H9 (cell line): ENCODE measurements at regions not wholly inside any gene's neighbourhood (a gene's known extent, or its start where the extent isn't known, plus 50 kb on each side); places are given as distances from the start of the nearest gene placed in this dataset.

ENCODE experiments used
- DNase-seq: peaks from one replicate; pipeline ENCODE4 v3.0.0-alpha.2; 2017
- H2AFZ ChIP-seq: one replicate; pipeline ENCODE4 v1.6.1; 2013; ENCODE audit warnings: mild to moderate bottlenecking, low read length, control low read depth, moderate library complexity
- H2AK5ac ChIP-seq: 2 replicates; pipeline ENCODE4 v1.6.1; 2013; ENCODE audit warnings: low read length, control low read depth, mixed read lengths; ENCODE audit not compliant: insufficient read length
- H2BK120ac ChIP-seq: one replicate; pipeline ENCODE4 v1.6.1; 2013; ENCODE audit warnings: low read depth, mild to moderate bottlenecking, low read length, control low read depth, inconsistent platforms; ENCODE audit not compliant: poor library complexity, severe bottlenecking
- H2BK12ac ChIP-seq: 2 replicates; pipeline ENCODE4 v1.6.1; 2013; ENCODE audit warnings: low read length, control low read depth, mixed read lengths, low read depth; ENCODE audit not compliant: insufficient read length
- H2BK15ac ChIP-seq: 2 replicates; pipeline ENCODE4 v1.6.1; 2013; ENCODE audit warnings: low read depth, low read length, control low read depth
- H2BK20ac ChIP-seq: one replicate; pipeline ENCODE4 v1.6.1; 2013; ENCODE audit warnings: low read depth, mild to moderate bottlenecking, low read length, control low read depth, inconsistent platforms; ENCODE audit not compliant: poor library complexity, severe bottlenecking
- H2BK5ac ChIP-seq: 2 replicates; pipeline ENCODE4 v1.6.1; 2013; ENCODE audit warnings: low read length, control low read depth, mixed read lengths; ENCODE audit not compliant: insufficient read length
- H3K14ac ChIP-seq: 2 replicates; pipeline ENCODE4 v1.6.1; 2013; ENCODE audit warnings: low read length, control low read depth; ENCODE audit not compliant: insufficient read depth
- H3K18ac ChIP-seq: 2 replicates; pipeline ENCODE4 v1.6.1; 2013; ENCODE audit warnings: low read depth, mild to moderate bottlenecking, mixed read lengths, low read length, control low read depth; ENCODE audit not compliant: insufficient read length
- H3K23ac ChIP-seq: 2 replicates; pipeline ENCODE4 v1.6.1; 2013; ENCODE audit warnings: low read length, control low read depth, mixed read lengths, low read depth; ENCODE audit not compliant: insufficient read length
- H3K23me2 ChIP-seq: 2 replicates; pipeline ENCODE4 v1.6.1; 2013; ENCODE audit warnings: low read depth, mild to moderate bottlenecking, mixed read lengths, low read length, control low read depth; ENCODE audit not compliant: insufficient read length, poor library complexity, severe bottlenecking
- H3K27ac ChIP-seq: 2 replicates; pipeline ENCODE4 v1.5.1; 2013; ENCODE audit warnings: low read length, control low read depth, mixed read lengths, low read depth; ENCODE audit not compliant: insufficient read length
- H3K27me3 ChIP-seq: 2 replicates; pipeline ENCODE4 v1.6.1; 2013; ENCODE audit warnings: low read length, control low read depth, inconsistent platforms; ENCODE audit not compliant: insufficient read depth
- H3K4ac ChIP-seq: 2 replicates; pipeline ENCODE4 v1.6.1; 2013; ENCODE audit warnings: low read depth, mild to moderate bottlenecking, control low read depth, inconsistent platforms, low read length, moderate library complexity
- H3K4me1 ChIP-seq: 2 replicates; pipeline ENCODE4 v1.6.1; 2013; ENCODE audit warnings: low read length, control low read depth, inconsistent platforms; ENCODE audit not compliant: insufficient read depth
- H3K4me2 ChIP-seq: 2 replicates; pipeline ENCODE4 v1.6.1; 2013; ENCODE audit warnings: low read length, control low read depth, mixed read lengths; ENCODE audit not compliant: insufficient read length, insufficient read depth
- H3K56ac ChIP-seq: 2 replicates; pipeline ENCODE4 v1.6.1; 2013; ENCODE audit warnings: low read depth, mild to moderate bottlenecking, mixed read lengths, low read length, control low read depth; ENCODE audit not compliant: insufficient read length
- H3K79me1 ChIP-seq: 2 replicates; pipeline ENCODE4 v1.6.1; 2013; ENCODE audit warnings: low read depth, mild to moderate bottlenecking, moderate library complexity, low read length, control low read depth, inconsistent platforms; ENCODE audit not compliant: insufficient read depth, poor library complexity, severe bottlenecking
- H3K79me2 ChIP-seq: 2 replicates; pipeline ENCODE4 v1.6.1; 2013; ENCODE audit warnings: low read length, control low read depth, inconsistent platforms; ENCODE audit not compliant: insufficient read depth
- H3K9ac ChIP-seq: 2 replicates; pipeline ENCODE4 v1.6.1; 2013; ENCODE audit warnings: low read length, control low read depth, mixed read lengths; ENCODE audit not compliant: insufficient read length; ENCODE audit errors: extremely low read depth
- H3K9me3 ChIP-seq: one replicate; pipeline ENCODE4 v1.6.1; 2013; ENCODE audit warnings: low read depth, low read length, inconsistent platforms; ENCODE audit not compliant: control insufficient read depth
- H3T11ph ChIP-seq: one replicate; pipeline ENCODE4 v1.6.1; 2013; ENCODE audit warnings: mild to moderate bottlenecking, low read length, control low read depth, inconsistent platforms
- H4K20me1 ChIP-seq: one replicate; pipeline ENCODE4 v1.6.1; 2013; ENCODE audit not compliant: control insufficient read depth, insufficient read length, insufficient read depth
- H4K5ac ChIP-seq: 2 replicates; pipeline ENCODE4 v1.6.1; 2013; ENCODE audit warnings: low read depth, mild to moderate bottlenecking, mixed read lengths, low read length, control low read depth; ENCODE audit not compliant: insufficient read length
- H4K8ac ChIP-seq: replicated peaks from 2 replicates; pipeline ENCODE4 v1.6.1; 2013; ENCODE audit warnings: low read length, control low read depth, mixed read lengths, low read depth; ENCODE audit not compliant: insufficient read length
- H4K91ac ChIP-seq: 2 replicates; pipeline ENCODE4 v1.6.1; 2013; ENCODE audit warnings: low read depth, mild to moderate bottlenecking, moderate library complexity, mixed read lengths, low read length, control low read depth; ENCODE audit not compliant: insufficient read length
- H3K27ac Mint-ChIP-seq, 3 experiments: 2 replicates in 2 of 3; 3 replicates in 1 of 3; pipeline ENCODE4 v1.8.0; 2020 to 2021; ENCODE audit warnings: mixed read lengths in 3 of 3, mild to moderate bottlenecking in 1 of 3, moderate library complexity in 1 of 3
- H3K27me3 Mint-ChIP-seq: 2 replicates; pipeline ENCODE4 v1.8.0; 2021; ENCODE audit warnings: low read depth, mild to moderate bottlenecking, moderate library complexity, mixed read lengths
- H3K36me3 Mint-ChIP-seq, 3 experiments: 2 replicates in 2 of 3; 3 replicates in 1 of 3; pipeline ENCODE4 v1.8.0; 2020 to 2021; ENCODE audit warnings: low read depth in 3 of 3, mixed read lengths in 3 of 3; ENCODE audit not compliant: insufficient read depth in 1 of 3
- H3K4me1 Mint-ChIP-seq, 2 experiments: 2 replicates each; pipeline ENCODE4 v1.8.0; 2020; ENCODE audit warnings: mixed read lengths in 2 of 2
- H3K4me3 Mint-ChIP-seq, 2 experiments: 2 replicates in 1 of 2; 3 replicates in 1 of 2; pipeline ENCODE4 v1.8.0; 2020 to 2021; ENCODE audit warnings: mild to moderate bottlenecking in 2 of 2, mixed read lengths in 2 of 2, moderate library complexity in 1 of 2
- H3K9me3 Mint-ChIP-seq, 2 experiments: 2 replicates in 1 of 2; 3 replicates in 1 of 2; pipeline ENCODE4 v1.8.0; 2020; ENCODE audit warnings: mild to moderate bottlenecking in 2 of 2, mixed read lengths in 2 of 2, moderate library complexity in 1 of 2
- CTCF ChIP-seq: fragments of 200-600 bp; sonication (generic); conservative IDR thresholded peaks from 3 replicates; pipeline ENCODE4 v1.8.0; 2021; ENCODE audit warnings: antibody characterized with exemption, mild to moderate bottlenecking
- WGBS: extraction: QIAGEN DNeasy Blood & Tissue Kit; methylation state at CpG from one replicate; pipeline ENCODE4 v1.1.7; 2013; ENCODE audit warnings: missing lambda C conversion rate, low lambda C conversion rate, mixed read lengths; ENCODE audit not compliant: insufficient read length; ENCODE audit errors: extremely low coverage; 5-methylcytosine and 5-hydroxymethylcytosine counted together

- no peak overlapping the region for H2BK20ac ChIP-seq
- no peak overlapping the region; a peak in 1 of 7 replicates for H3K27ac Mint-ChIP-seq
Measured at GRCh38 chr1:239718571-239718970, 332.2 kb downstream of the CHRM3 start.

More at GRCh38 chr1:239718571-239718970, 332.2 kb downstream of the CHRM3 start:
- H3K14ac ChIP-seq, result no peak overlapping the region
- H2BK15ac ChIP-seq, result no peak overlapping the region
- H3K23ac ChIP-seq, result no peak overlapping the region
- H3K79me2 ChIP-seq, result no peaks in the 10 kb centered on the region
- no peak for TF ChIP-seq CTCF
- no peaks in the 10 kb centered on the region for H3K9me3 Mint-ChIP-seq
- no peaks in the 10 kb centered on the region for H3K4me1 ChIP-seq
- H2AK5ac ChIP-seq, result no peak overlapping the region
- H4K5ac ChIP-seq, result no peak overlapping the region
- no peaks in the 10 kb centered on the region for H3K36me3 Mint-ChIP-seq
- no peak overlapping the region for H3K27ac ChIP-seq
- no peaks in the 10 kb centered on the region for H3K4me1 Mint-ChIP-seq
- WGBS, result no CpG with 5 or more reads among the region's 1 CpG
- H4K20me1 ChIP-seq, result no peaks in the 10 kb centered on the region
- no peak overlapping the region for H3T11ph ChIP-seq
- no peak overlapping the region for H4K91ac ChIP-seq
- no peak overlapping the region for H2AFZ ChIP-seq
- H3K4me3 Mint-ChIP-seq, result no peak overlapping the region
- H3K9ac ChIP-seq, result no peak overlapping the region
- no peak overlapping the region for H3K56ac ChIP-seq
- no peaks in the 10 kb centered on the region for H3K27me3 Mint-ChIP-seq
- H3K18ac ChIP-seq, result no peak overlapping the region
- H3K9me3 ChIP-seq, result no peaks in the 10 kb centered on the region
- H3K27me3 ChIP-seq, result no peaks in the 10 kb centered on the region
- H3K23me2 ChIP-seq, result no peaks in the 10 kb centered on the region
- no peak overlapping the region for H4K8ac ChIP-seq
- H3K4ac ChIP-seq, result no peak overlapping the region
- no peak overlapping the region for H2BK120ac ChIP-seq
- H3K4me2 ChIP-seq, result no peak overlapping the region
- H3K79me1 ChIP-seq, result no peaks in the 10 kb centered on the region
- DNase-seq, result no peak
- H2BK5ac ChIP-seq, result no peak overlapping the region
- no peak overlapping the region for H2BK12ac ChIP-seq
